ENCODE measurements at regions not wholly inside any gene's neighbourhood (a gene's known extent, or its start where the extent isn't known, plus 50 kb on each side); places are given as distances from the start of the nearest gene placed in this dataset.

DNA sequence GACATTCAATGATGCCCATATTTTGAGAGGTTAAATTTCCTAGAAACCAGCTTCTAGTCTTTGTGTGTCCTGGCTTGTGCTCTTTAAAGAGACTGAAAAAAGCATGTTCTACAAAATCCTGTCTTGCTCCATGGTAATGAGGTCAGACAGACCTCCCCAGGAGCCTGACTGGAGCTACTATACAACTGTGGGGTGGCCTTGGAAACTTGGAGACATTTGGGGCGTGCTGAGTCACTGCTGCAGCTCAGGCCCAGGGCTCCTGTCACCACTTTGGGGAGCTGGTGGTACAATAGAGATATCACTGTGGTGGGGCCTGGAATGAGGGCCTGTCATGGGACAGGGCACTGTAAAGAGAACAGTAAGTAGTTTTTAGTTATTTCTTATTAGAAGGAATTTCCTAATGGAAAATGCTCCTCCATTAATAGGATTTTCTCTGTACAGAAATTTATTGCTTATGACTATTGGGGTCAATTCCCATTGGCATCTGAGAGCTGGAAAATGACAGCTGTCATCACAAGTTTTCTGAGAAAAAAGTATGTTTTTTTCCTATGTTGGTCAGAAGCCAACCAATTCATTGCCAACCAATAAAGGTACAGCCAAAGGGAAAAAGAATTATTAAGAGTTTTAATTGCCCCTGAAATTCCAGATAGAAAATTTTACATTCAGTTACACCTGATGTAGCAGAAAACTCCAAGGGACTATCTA lies 207.4 kb upstream of the JADE1 start:
- FAIRE-seq (peak; percentile 13), DNase-seq (ENCODE audit: low read depth, low spot score) (no peak)
- Histone ChIP-seq H3K36me3 (ENCODE audit: control insufficient read depth in 2 of 2, extremely low read depth in 1 of 2, insufficient read depth in 2 of 2, low read length in 2 of 2) (no peaks in the 10 kb centered on the region), H3K27ac (ENCODE audit: control insufficient read depth, insufficient read depth, low read length) (peak overlapping the region; percentile 63), H3K9me1 (ENCODE audit: control insufficient read depth, extremely low read depth, insufficient read depth, low read length) (no peaks in the 10 kb centered on the region), H3K4me2 (ENCODE audit: control insufficient read depth, extremely low read depth, insufficient read depth, low read depth, low read length) (peak overlapping the region; percentile 69), H3K9me3 (ENCODE audit: control insufficient read depth, low read depth, low read length) (no peaks in the 10 kb centered on the region), H4K20me1 (ENCODE audit: control insufficient read depth, extremely low read depth, insufficient read depth, low read length) (no peaks in the 10 kb centered on the region), H2AFZ (ENCODE audit: control insufficient read depth, low read length) (no peak overlapping the region), H3K9ac (ENCODE audit: control insufficient read depth, extremely low read depth, insufficient read depth, low read length) (no peak overlapping the region), H3K4me1 (ENCODE audit: control insufficient read depth, extremely low read depth, insufficient read depth, low read length) (peaks cover 48% of the 10 kb centered on the region), H3K27me3 (ENCODE audit: control insufficient read depth, extremely low read depth, insufficient read depth, low read length) (no peaks in the 10 kb centered on the region), H3K4me3 (ENCODE audit: control insufficient read depth in 2 of 3, extremely low read depth in 1 of 3, insufficient read depth in 2 of 3, low read depth in 1 of 3, low read length in 3 of 3) (no peak overlapping the region), H3K79me2 (ENCODE audit: control insufficient read depth, insufficient read depth, low read length) (no peaks in the 10 kb centered on the region)
- dilution Hi-C loops (cut with MboI; ENCODE audit: extremely low pct_ligation_motif_present, low sequenced_read_pairs), result no loop called here
- no peak for TF ChIP-seq EZH2 (IDR thresholded peaks at IDR 0.05; ENCODE audit: low read length)
- TF ChIP-seq, protein P1, sequence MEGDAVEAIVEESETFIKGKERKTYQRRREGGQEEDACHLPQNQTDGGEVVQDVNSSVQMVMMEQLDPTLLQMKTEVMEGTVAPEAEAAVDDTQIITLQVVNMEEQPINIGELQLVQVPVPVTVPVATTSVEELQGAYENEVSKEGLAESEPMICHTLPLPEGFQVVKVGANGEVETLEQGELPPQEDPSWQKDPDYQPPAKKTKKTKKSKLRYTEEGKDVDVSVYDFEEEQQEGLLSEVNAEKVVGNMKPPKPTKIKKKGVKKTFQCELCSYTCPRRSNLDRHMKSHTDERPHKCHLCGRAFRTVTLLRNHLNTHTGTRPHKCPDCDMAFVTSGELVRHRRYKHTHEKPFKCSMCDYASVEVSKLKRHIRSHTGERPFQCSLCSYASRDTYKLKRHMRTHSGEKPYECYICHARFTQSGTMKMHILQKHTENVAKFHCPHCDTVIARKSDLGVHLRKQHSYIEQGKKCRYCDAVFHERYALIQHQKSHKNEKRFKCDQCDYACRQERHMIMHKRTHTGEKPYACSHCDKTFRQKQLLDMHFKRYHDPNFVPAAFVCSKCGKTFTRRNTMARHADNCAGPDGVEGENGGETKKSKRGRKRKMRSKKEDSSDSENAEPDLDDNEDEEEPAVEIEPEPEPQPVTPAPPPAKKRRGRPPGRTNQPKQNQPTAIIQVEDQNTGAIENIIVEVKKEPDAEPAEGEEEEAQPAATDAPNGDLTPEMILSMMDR (optimal IDR thresholded peaks at IDR 0.05 in 1 of 3, IDR thresholded peaks at IDR 0.05 in 1 of 3, conservative IDR thresholded peaks at IDR 0.05 in 1 of 3; ENCODE audit: extremely low read depth in 1 of 3, insufficient read depth in 2 of 3, low read length in 3 of 3), result no peak

DNA sequence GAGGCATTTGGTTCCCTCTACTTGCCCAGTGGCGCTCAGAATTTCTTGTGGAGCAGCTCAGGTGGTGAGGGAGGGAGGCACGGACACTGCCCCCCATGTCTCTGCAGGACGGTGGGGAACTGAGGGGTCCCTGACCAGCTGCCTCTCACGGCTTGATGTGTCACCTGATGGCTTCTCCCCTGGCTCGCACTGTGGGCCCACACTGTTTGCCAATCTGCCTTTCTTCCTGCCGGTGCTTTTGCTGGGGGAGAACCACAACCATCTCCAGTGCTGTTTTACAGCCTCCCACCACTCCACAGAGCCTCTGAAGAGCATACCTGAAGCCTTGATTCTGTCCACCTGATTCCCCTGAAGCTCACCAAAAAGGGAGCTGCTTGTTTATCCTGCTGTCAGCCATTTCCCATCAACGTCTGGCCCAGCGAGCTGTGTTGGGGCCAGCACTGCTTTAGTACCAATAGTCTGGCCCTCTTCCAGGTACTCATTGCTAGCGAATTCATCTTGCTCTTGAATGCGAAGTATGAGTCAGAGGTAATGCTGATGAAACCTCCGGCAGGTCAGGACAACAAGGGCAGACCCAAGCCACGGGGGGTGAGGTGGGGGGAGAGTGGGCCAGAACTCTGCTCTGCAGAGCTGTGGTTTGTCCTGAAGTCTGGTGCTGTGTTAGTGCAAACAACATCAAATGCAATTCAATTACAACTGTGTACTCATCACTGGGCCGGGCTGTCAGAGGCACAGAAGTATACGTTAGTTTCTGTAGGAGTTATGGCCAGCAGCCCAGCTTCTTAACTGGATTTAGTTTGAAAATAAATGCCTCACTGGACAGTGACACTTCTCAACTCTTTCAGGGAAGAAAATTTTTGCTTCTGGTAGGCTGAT lies 208.3 kb upstream of the JADE1 start:
- TF ChIP-seq EZH2 (IDR thresholded peaks at IDR 0.05; ENCODE audit: low read length), result no peak
- TF ChIP-seq, protein P1 (optimal IDR thresholded peaks at IDR 0.05 in 1 of 3, IDR thresholded peaks at IDR 0.05 in 1 of 3, conservative IDR thresholded peaks at IDR 0.05 in 1 of 3; ENCODE audit: extremely low read depth in 1 of 3, insufficient read depth in 2 of 3, low read length in 3 of 3), result no peak
- Histone ChIP-seq H3K79me2 (ENCODE audit: control insufficient read depth, insufficient read depth, low read length) (no peaks in the 10 kb centered on the region), H3K36me3 (ENCODE audit: control insufficient read depth in 2 of 2, extremely low read depth in 1 of 2, insufficient read depth in 2 of 2, low read length in 2 of 2) (no peaks in the 10 kb centered on the region), H3K4me1 (ENCODE audit: control insufficient read depth, extremely low read depth, insufficient read depth, low read length) (peaks cover 45% of the 10 kb centered on the region), H3K4me3 (ENCODE audit: control insufficient read depth in 2 of 3, extremely low read depth in 1 of 3, insufficient read depth in 2 of 3, low read depth in 1 of 3, low read length in 3 of 3) (peak overlapping the region in 1 of 3 experiments; percentile 17), H3K4me2 (ENCODE audit: control insufficient read depth, extremely low read depth, insufficient read depth, low read depth, low read length) (peak overlapping the region; percentile 69), H3K27ac (ENCODE audit: control insufficient read depth, insufficient read depth, low read length) (peak overlapping the region; percentile 63), H3K9me3 (ENCODE audit: control insufficient read depth, low read depth, low read length) (no peaks in the 10 kb centered on the region), H3K27me3 (ENCODE audit: control insufficient read depth, extremely low read depth, insufficient read depth, low read length) (no peaks in the 10 kb centered on the region), H2AFZ (ENCODE audit: control insufficient read depth, low read length) (peak overlapping the region; percentile 87), H3K9ac (ENCODE audit: control insufficient read depth, extremely low read depth, insufficient read depth, low read length) (peak overlapping the region; percentile 11), H3K9me1 (ENCODE audit: control insufficient read depth, extremely low read depth, insufficient read depth, low read length) (no peaks in the 10 kb centered on the region), H4K20me1 (ENCODE audit: control insufficient read depth, extremely low read depth, insufficient read depth, low read length) (no peaks in the 10 kb centered on the region)
- DNase-seq (ENCODE audit: low read depth, low spot score) (peak; percentile 85), FAIRE-seq (peak; percentile 98)
- dilution Hi-C loops (cut with MboI; ENCODE audit: extremely low pct_ligation_motif_present, low sequenced_read_pairs), result no loop called here

Data from keratinocyte (primary cell).